Activated CD4-positive, CD25-positive, alpha-beta regulatory T cell (primary cell): ENCODE measurements at regions not wholly inside any gene's neighbourhood (a gene's known extent, or its start where the extent isn't known, plus 50 kb on each side); places are given as distances from the start of the nearest gene placed in this dataset.
"Not testable (repeated sequence)": the region's sequence is repeated elsewhere in the genome, so short reads cannot be mapped to it uniquely, and the experiment has no call there.

ENCODE experiments used
- DNase-seq, 4 experiments: peaks; one replicate each; lab custom pipeline; 2025; lab: John Stamatoyannopoulos, UW

DNA sequence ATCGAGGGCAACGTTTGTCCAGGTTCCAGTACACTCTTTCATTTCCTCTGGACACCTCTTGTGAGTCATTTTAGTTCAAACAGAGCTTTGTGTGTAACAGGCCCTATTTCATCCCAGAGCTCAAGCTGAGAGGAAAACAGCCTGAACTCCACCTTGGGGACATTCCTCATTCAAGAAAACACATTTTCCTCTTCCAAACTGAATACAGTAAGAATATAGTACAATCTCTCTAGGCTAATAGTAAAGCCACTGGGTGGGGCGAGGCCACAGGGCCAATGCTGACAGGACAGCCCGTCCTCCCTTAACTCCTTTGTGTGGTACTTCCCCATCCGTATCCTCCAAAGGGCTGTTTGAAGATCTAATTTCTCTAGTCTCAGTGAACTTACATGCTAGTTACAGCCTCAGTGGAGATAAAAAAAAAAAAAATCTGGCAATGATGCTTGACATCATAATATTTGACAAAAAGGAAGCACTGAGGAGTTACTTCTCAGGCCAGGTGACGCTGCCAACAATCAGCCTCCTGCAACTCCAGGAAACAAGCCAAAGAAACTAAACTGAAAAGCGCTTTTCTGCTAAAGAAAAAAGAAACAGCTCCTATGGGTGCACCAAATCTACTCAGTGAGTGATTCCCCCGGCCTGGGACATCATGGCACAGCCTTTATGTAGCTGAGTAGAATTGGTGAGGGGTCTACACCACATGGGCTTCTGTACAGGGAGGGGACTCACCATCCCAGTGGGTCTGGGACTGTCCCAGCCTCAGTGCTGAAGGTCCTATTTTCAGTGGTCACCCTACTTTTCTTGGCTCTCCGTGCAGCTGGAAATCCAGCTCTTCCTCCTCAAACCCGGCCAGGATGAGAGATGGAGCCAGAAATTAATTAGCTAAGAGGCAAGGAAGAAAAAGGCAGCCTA is 238.2 kb upstream of the NEBL start:
- DNase-seq = no peak

GRCh38 chr10:21134645-21135022 is 237.5 kb upstream of the NEBL start:
- no peak for DNase-seq

DNA sequence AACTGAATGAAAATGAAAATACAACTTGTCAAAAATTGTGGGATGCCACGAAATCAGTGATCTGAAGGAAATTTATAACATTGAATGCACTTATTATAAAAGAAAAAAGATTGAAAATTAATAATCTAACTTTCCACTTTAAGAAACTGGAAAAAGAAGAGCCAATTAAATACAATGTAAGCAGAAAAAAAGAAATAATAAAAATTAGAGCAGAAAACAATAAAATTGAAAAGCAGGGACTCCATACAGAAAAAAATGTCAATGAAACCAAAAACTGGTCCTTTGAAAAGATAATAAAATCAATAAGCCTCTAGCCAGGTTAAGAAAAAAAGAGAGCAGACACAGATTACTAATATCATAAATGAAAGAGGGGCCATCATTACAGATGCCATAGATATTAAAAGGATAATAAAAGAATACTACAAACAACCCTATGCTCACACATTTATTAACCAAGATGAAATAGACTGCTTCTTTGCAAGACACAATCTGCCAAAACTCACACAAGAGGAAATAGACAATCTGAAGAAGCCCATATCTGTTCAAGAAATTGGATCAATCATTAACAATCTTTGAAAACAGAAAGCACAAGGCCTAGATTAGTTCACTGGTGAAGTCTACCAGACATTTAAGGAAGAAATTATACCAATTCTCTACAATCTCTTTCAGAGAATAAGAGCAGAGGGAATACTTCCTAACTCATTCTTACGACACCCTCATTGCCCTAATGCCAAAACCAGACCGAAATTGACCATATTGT is 233.8 kb upstream of the NEBL start:
- no peak for DNase-seq

DNA sequence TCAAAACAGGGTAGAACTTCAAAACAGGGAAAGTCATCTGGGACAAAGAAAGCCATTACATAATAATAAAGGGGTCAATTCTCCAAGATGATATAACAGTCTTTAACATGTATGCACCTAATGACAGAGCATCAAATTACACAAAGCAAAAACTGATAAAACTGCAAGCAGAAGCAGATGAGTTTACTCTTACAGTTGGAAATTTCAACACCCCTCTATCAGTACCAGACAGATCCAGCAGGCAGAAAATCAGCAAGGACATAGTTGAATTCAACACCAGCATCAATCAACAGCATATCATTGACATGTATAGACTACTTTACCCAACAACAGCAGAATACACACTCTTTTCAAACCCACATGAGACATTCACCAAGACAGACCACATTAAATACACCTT is 233.0 kb upstream of the NEBL start:
- DNase-seq = no peak

- DNase-seq = no peak
These were observed 228.5 kb upstream of the NEBL start for GRCh38 chr10:21125471-21126228.

GRCh38 chr10:21122907-21123306 is 225.8 kb upstream of the NEBL start:
- no peak for DNase-seq

DNA sequence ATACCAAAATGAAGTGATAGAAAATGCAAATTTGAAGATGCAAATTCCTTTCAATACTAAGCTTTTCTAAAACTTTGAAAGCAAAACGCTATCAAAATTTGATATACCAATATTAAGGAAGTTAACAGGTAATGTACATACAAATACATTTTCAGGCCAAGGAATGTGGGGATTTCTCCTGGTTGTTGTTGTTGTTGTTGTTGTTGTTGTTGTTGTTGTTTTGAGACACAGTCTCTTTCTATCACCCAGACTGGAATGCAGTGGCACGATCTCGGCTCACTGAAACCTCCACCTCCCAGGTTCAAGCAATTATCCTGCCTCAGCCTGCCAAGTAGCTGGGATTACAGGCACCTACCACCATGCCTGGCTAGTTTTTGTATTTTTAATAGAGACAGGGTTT is 224.7 kb upstream of the NEBL start:
- not testable (repeated sequence) for DNase-seq

GRCh38 chr10:21114683-21115082 is 217.6 kb upstream of the NEBL start:
- DNase-seq = no peak

DNA sequence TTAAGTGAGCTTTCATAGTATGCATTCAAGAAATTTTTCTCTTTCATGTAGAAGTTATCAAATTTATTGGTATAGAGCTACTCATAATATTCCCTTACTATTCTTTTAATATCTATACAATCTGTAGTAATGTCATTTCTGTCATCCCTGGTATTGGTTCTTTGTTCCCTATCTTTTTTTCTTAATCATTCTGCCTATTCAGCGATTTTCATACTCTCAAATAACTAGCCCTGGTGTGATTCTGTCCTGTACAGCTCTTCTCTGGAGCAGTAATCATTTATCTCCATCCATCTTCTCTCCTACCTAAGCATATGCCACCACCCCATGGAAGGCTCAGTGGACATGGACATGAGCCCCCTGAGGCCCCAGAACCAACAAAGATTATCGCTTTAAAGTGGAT is 213.2 kb upstream of the NEBL start:
- no peak for DNase-seq

DNA sequence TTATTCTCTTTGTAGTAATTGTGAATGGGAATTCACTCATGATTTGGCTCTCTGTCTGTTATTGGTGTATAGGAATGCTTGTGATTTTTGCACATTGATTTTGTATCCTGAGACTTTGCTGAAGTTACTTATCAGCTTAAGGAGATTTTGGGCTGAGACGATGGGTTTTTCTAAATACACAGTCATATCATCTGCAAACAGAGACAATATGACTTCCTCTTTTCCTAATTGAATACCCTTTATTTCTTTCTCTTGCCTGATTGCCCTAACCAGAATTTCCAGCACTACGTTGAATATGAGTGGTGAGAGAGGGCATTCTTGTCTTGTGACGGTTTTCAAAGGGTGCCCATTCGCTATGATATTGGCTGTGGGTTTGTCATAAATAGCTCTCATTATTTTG is 209.8 kb upstream of the NEBL start:
- DNase-seq = not testable (repeated sequence)

DNA sequence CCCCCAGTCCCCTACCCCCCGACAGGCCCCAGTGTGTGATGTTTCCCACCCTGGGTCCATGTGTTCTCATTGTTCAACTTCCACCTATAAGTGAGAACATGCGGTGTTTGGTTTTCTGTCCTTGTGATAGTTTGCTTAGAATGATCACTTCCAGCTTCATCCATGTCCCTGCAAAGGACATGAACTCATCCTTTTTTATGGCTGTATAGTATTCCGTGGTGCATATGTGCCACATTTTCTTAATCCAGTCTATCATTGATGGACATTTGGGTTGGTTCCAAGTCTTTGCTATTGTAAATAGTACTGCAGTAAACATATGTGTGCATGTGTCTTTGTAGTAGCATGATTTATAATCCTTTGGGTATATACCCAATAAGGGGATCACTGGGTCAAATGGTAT is 208.2 kb upstream of the NEBL start:
- DNase-seq = not testable (repeated sequence)

DNA sequence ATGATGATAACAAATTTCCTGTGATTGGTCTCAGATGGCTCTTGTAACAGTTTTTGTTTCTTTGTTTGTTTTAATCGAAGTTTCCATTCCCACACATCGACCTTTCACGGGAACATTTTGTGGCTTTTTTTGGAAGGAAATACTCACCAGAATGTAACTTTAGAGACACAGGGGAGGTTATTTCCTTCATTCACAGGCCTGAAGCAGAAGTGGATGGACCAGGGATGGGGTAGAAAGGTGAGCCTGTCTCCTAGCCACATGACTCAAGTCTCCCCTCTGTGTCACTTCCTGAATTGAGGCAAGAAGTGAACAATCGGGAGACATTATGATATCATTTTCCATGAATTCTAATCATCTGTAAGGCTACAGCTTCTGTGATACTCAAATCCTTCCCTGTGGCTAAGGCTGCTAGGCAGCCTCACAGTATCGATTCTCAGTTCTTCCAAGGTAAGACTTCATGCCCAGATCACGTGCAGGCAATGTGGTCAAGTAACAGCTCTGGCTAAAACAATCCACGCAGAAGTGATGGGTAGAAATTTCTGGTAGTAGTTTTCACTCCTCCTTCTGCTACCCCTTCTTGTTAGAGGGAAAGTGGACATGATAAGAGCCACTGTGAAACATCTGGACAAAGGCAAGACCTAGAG is 203.9 kb upstream of the NEBL start:
- DNase-seq = no peak

- DNase-seq = no peak
These were observed 203.1 kb upstream of the NEBL start for GRCh38 chr10:21100190-21100589.

DNA sequence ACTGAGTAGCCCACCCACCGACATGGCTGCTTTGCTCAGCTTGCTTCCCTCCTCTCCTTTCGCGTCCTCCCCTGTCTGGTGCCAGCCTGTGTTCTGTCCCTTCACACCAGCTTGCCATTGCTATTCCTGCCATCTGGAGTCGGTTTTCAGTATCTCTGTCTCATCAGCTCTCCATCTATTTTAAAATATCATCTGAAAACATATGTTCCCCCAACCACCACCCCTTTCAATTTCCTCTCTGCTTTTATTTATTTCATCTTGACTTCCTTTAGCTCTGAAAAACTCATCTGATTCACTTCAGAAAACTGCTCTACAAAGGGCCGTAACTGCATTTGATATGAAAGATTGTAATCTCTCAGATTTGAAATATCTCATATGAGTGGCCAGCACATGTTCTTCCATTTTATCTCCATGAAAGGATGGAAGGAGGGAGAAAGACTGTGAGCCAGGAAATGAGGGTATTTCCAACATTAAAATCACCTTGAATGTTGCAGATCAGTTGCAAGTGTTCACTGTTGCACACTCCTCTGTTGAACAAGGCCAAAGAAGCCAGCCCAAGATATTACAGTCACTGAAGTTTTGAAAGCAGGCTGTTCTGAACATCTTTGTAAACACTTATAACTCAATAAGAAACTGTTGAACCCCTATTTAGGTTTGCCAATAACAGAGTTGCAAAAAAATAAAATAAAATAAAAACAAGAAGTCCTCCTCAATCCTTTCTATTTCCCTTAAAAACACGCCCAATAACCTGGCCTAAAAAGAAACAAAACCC is 202.4 kb upstream of the NEBL start:
- no peak for DNase-seq

DNA sequence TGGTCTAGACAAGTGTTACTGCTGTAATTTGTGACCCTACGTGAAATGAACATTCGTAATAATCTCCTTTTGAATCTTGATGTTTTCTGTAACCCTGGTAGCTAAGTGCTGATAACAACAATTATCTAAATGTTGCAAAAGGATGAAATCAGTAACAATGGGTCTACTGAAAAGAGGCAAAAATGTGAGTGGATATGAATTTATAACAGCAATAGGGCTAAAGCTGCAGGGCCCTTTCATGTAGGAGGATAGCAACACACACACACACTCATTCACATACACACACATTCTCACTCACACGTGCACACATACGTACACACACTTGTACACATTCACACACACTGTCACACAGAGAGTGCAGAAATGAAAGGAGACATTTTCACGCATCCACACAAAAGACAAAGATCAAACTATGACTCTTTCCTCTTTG is 200.8 kb upstream of the NEBL start:
- DNase-seq = no peak

DNA sequence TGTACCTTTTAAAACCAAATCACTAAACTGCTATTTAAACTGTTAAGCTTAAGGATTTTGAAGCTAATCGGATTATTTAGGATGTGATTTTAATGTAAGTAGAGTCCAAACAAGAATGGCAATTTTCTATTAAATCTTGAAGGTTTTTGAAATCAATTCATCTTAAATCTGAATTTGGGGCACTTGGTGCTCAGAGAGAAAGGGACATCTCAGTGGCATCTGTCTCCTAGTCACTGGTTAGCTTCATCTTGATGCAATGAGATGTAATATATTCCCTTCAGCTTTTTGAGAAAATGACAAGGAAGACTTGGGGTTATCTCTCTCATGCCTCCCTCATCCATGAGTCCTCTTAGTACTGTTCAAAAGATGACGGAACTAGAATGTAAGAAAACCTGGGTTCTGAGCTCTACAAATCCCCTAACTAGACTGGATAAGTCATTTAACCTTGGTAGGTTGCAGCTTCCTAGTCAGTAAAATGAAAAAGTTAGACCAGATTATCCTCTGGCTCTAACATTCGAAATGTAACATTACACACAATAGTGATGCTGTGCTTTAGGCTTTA is 198.5 kb upstream of the NEBL start:
- DNase-seq = no peak

DNA sequence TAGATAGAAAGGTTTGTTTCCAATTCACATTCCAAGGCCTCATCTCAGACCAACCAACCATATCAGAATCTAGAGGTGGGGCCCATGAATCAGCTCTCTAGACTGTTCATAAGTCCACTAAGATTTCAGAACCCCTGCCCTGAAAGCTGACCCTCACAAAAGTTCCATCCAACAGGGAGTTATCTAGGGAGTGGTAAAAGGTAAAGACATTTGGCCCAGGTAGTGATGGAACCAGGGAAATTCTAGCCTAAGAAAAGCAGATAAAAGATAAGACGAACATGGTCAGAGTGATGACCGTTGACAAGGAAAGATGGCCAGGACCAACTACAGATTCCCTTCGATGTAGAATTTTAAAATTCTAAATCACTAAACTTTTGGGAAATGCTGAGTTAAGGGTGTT is 198.0 kb upstream of the NEBL start:
- no peak for DNase-seq

DNA sequence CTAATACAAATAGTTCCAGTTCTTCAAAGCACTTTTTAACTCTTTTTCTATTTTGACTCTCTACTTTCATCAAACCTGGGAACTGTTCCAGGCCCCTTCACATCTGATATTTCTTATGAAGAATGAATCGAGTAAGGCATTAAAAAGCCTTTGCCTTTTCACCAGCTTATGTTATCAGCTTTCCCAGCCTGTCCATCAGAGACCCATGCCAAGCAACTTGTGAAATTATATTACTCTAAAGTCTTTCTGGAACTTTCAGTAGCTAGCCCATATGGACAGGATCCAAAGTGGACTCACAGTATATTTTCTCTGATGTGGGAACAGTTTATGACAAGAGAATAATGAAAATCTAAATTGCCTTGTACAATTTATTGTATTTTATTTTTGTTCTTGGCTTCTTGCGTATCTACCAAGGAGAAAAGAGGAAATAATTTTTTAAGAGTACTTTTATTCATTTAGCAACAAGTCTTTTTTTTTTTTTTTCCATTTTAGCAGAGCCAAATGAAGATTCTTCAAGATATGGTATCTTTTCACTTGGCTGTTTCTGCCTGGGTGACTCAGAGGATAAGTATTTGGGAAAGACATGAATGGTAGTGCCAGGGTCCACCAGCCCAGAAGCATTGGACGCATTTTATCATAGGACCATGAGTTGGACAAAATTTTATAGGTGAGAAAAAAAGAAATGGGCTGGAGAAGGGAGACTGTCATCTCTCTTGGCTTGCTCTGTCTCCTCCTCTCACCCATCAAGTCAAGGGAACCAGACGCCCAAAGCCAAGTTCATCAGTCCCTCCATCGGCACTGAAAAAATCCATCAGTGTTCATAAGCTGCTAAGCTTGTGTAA is 195.8 kb upstream of the NEBL start:
- no peak for DNase-seq

DNA sequence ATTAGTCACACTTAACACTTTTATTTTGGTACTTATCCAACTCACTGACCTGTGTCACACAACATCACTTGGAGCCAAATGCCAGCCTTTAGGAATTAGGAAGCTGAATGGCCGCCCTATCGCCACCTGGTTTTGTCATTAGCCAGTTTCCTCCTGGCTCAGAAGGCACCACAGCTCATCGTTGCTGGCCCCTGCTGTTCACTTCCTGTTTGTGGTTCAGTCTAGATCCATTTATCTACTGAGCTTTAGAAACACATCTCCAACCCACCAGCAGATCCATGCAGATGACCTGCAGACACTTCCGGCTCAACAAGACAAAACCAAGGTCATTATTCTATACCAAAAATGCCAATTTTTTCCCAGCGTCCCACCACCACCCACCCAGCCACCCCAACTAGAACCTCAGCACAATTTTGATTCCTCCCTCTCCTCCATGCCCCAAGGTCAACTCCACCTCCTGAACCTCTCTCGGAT is 193.5 kb upstream of the NEBL start:
- DNase-seq = no peak

GRCh38 chr10:21087476-21087875 is 190.4 kb upstream of the NEBL start:
- no peak for DNase-seq
